NCI-H187 treated with DMSO at 0.1 percent for 48 hours (cell line): ENCODE measurements at regions not wholly inside any gene's neighbourhood (a gene's known extent, or its start where the extent isn't known, plus 50 kb on each side); places are given as distances from the start of the nearest gene placed in this dataset.
"Not testable (repeated sequence)": the region's sequence is repeated elsewhere in the genome, so short reads cannot be mapped to it uniquely, and the experiment has no call there.

Experiments used
- DNase-seq: peaks from one replicate; lab custom pipeline; 2025; lab: John Stamatoyannopoulos, UW

- no peak for DNase-seq
These were observed 231.9 kb upstream of the ISX start for GRCh38 chr22:34834059-34834458.

GRCh38 chr22:34834541-34834940 is 231.4 kb upstream of the ISX start:
- DNase-seq: not testable (repeated sequence)

GRCh38 chr22:34841331-34841771 is 224.6 kb upstream of the ISX start:
- DNase-seq: no peak

- DNase-seq: no peak
These were observed 224.0 kb upstream of the ISX start for GRCh38 chr22:34841911-34842310.

- DNase-seq: no peak
These were observed 223.3 kb upstream of the ISX start for GRCh38 chr22:34842630-34843029.

GRCh38 chr22:34843743-34844142 is 222.2 kb upstream of the ISX start:
- DNase-seq: not testable (repeated sequence)

- DNase-seq: no peak
These were observed 220.6 kb upstream of the ISX start for GRCh38 chr22:34845391-34845790.

DNA sequence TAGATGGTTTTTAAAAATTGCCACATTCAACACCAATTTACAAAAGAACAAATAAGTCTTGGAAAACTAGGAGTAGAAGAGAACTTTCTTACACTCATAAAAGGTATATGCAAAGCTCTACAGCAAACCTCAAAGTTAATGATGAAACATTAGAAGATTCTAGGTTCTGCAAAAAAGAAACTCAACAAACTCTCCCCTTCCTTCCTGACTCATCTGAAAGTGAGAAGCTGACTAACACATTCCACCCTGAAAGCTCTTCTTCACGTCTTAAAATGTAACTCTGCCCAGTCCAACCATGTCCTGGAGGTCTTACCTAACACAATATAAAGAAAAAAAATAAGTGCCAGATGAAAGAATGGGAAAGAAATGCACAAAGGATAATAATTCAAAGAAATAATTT is 218.9 kb upstream of the ISX start:
- DNase-seq: no peak

DNA sequence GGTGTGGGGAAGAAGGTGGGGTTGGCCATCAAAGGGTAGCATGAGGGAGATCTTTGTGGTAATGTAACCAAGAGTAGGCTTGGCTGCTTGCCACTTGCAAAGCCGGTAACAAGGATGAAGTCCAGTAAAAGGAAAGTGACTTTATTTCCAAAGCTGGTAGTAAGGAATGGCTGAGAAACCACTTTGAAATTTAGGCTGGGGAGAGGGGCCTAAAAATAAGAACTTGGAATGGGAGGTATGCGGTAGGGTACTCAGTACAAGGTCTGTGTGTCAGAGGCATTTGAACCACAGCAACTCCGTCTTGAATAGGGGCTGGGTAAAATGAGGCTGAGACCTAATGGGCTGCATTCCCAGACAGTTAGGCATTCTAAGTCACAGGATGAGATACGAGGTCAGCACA is 216.0 kb upstream of the ISX start:
- no peak for DNase-seq

DNA sequence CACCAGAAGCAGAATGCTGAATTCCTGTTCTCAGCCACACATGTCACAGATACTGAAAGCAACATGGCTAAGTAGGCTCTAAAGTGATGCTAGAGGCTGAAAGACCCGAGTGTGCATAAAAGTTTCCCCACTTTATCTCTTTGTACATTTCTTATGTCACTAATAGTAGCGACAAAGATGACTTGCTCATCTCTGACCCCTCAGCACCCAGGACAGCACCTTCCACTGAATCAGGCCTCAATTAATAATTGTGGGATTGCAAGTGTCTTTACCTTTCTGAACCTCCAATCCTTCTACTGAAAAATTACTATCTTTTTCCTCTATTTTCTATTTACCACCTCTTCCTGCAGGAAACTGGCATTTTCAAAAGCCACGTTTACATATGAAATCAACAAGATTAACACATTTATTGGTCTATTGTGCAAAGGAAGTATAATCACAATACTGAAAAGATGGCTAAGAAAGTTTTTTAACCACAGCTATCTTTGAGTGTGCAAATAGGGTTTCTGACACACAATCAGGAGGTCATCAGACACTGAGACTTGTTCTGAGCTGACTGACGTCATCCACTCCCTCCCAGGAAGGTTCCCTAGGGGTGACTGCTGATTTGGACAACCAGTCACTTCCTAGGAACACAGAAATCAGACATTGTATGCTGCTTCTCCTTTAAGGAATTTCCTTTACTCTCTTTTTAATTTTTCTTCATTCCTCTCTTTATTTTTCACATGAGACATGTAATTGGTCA is 213.9 kb upstream of the ISX start:
- no peak for DNase-seq

DNA sequence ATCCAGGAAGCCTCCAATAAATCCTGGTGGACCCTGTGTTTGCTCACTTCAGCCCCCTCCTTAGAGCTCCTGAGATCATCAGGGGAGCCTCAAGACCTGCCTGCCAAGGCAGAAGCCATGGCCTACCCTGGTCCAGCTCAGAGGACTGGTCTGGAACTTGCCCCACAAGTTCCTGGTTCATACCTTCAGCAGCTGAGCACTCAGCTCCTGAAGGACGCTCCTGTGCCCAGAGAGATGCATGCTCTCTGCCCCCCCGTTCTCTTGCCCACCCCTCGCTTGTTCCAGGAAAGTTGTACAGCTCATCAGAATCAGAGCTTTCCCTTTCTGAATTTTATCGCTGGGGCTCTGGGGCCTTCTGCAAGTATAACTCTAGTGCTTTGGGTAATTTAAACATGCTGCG is 210.5 kb upstream of the ISX start:
- DNase-seq: no peak

GRCh38 chr22:34858066-34858465 is 207.9 kb upstream of the ISX start:
- no peak for DNase-seq

DNA sequence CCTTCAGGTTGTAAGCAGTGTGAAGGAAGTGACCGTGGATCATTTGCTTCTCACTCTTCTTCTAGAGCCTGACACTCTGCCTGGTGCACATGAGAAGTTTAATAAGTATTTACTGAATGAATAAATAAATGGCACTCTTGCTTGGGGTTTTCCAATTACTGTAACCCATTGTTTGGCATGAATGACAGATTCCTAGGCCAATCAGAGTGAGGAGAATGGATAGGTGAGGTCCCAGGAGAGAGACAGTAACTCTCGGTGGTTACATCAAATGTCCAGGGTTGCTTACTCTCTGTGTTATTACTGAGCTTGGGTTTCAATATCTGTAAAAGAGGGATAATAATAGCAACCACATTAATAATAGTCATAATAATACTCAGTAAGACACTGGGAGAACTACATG is 204.2 kb upstream of the ISX start:
- no peak for DNase-seq

GRCh38 chr22:34866081-34866480 is 199.9 kb upstream of the ISX start:
- no peak for DNase-seq

GRCh38 chr22:34866495-34867131 is 199.3 kb upstream of the ISX start:
- DNase-seq: no peak

DNA sequence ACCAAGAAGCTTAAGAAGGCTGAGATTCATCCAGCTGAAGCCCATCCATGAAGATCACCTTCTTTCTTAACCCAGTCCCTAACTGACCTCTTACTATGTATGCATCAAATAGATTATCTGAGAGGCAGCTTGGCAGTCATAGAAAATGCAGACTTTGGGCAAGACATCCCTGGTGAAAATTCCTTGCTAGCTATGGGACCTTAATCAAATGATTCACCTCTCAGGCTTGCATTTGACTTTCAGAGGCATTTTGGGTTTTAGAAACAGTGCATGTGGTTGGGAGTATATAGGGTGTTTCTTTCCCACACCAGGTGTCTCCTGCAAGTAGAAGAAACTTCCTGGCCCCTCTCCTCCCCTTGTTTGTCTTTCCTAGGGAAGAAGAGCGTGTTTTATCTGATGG is 188.5 kb upstream of the ISX start:
- DNase-seq: no peak

DNA sequence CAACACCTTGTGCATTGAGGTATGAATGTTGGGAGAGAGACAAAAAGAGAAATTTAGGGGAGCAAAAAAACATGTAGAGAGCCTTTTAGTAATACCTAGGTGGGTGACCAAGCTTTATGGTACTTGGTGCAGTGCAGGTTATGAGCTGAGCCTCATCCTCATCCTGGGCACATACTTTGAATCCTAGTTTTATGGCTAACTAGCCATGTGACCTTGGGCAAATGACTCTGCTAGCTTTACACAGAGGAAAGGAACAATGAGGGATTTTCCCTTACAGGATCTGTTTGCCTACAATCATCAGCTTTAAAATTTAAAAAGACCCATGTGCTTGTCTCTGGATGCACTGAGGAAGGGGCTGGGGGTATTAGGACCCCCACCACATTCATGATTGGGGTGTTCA is 187.8 kb upstream of the ISX start:
- DNase-seq: no peak

DNA sequence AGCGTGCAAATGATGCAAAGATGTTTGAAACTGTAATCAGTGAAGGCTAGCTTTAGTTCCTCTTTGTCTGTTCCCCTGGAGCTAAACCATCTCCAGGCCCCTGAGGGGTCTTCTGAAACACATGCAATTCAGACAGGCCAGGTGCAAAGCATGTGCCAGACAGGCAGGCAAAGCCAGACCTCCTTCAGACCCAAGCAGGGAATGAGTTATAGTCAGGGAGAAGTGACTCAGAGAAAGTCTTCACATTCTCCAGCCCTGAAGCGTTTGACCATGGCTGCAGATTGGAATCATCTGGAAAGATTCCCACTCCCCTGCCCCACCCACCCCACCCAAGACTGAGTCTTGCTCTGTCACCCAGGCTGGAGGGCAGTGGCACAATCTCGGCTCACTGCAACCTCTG is 187.0 kb upstream of the ISX start:
- no peak for DNase-seq

DNA sequence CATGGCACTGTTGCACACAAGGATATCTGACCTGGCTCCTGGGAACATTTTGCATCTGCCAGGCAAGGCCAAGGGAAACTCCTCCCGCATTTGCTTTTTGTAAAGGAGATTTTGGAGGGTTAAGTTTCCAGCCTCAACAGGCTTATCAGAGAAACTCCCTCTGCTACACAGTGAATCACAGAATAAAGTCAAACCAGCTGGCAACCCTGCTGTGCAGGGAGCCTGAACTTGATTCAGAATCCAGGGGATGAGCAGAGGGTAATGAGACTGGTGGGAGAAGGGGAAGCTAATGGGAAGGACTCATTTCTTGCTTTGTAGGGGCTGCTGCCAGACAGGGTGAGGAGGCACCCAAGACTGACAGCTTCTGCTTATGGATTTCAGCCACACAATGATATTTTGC is 185.3 kb upstream of the ISX start:
- no peak for DNase-seq

DNA sequence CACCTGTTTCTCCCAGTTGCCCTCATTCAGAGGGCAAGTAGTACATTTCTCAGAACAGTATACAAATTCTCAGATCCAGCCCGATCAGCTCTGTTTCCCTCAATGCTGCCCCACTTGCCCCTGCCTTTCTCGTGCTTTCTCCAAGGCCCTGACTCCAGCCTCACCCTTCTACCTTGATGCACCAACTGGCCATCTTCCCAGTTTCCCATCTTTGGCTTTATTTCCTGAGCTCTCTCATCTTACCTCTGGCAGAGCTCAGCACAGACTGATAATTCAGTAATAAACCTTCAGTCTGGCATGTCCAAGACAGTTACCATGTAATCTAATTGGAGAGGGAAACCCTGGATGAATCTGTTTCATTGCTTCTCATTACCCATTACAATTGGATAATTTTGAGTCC is 184.5 kb upstream of the ISX start:
- DNase-seq: no peak

DNA sequence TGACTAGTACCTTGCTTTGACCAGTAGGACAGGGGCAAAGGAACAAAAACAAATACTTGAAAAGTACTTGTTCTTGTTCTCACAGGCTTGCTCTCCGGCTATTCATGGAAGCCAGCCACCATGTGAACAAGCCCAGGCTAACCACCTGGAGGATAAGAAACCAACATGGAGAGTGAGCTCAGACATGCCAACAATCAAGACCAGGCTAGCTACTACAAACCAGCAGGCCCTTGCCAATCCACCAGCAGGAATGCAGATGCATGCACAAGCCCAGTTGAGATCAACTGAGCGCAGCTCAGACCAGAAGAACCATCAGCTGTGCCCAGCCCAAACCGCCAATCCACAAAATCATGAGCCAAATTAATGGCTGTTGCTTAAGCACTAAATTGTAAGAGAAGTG is 180.1 kb upstream of the ISX start:
- no peak for DNase-seq

DNA sequence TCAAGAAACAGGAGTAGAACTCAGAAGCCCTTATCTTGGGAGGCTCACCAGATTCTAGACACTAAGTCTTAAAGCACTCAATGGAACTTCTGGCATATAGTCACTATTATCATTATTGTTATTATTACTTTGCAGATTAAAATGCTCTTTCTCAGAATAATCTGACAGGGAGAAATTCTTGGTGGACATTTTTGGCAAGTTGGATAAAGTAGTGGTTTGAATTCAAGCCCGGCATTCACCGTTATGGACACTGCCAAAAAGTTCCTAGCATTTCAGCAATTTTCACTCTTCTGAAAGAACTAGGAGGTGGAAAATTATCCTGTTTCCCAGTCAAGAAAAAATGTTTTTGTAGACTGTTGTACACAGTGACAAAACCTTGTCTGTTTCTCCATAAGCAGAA is 179.6 kb upstream of the ISX start:
- no peak for DNase-seq

GRCh38 chr22:34886812-34887211 is 179.1 kb upstream of the ISX start:
- no peak for DNase-seq

- no peak for DNase-seq
These were observed 168.8 kb upstream of the ISX start for GRCh38 chr22:34897126-34897525.
